Retinal pigment epithelial cell (primary cell): ENCODE measurements at regions not wholly inside any gene's neighbourhood (a gene's known extent, or its start where the extent isn't known, plus 50 kb on each side); places are given as distances from the start of the nearest gene placed in this dataset.
A peak's percentile ranks its signal among the peaks of the same experiment; 100 is the strongest.

Experiments
- DNase-seq: peaks from one replicate; pipeline ENCODE4 v3.0.0-alpha.2; 2010; ENCODE audit warnings: low read depth
- H3K4me3 ChIP-seq: 2 replicates; pipeline ENCODE4 v1.5.1; 2011; ENCODE audit warnings: mild to moderate bottlenecking, low read length, control low read depth, moderate library complexity
- TF ChIP-seq, protein P1 (sequence below): conservative IDR thresholded peaks from 2 replicates; pipeline ENCODE4 v1.5.1; 2011; ENCODE audit warnings: low read depth, low read length, control low read depth, inconsistent platforms

DNA sequence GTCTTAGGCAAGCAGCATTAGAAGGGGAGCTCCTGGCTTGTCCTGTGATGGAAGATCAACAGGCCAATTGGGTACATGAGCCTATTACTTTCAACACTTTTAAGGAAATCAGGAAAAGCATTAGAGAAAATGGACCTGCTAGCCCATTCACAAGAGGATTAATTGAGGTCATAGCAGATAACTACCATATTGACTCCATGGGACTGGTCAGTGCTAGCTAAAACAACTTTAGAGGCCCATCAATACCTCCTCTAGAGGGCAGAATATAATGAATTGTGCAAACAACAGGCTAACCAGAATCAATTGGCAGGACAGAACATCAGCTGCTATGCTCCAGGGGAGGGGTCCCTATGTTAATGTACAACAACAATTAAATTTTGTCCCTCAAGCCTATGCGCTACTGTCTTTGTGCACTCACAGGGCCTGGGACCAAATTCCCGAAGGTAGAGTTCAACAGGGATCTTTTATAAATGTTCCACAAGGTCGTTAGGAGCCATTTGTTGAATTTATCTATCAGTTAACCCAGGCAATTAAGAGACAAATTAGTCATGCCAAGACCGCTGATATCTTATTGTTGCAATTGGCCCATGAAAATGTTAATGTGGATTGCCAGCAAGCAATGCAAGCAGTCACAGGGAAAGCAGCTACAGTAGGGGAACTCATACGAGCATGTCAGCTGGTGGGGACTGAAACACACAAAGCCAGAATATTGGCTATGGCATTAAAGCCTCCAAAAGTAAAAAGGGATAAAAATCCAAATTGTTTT, 106.6 kb upstream of the BTN3A2 start:
- DNase-seq: no peak
- TF ChIP-seq, protein P1, sequence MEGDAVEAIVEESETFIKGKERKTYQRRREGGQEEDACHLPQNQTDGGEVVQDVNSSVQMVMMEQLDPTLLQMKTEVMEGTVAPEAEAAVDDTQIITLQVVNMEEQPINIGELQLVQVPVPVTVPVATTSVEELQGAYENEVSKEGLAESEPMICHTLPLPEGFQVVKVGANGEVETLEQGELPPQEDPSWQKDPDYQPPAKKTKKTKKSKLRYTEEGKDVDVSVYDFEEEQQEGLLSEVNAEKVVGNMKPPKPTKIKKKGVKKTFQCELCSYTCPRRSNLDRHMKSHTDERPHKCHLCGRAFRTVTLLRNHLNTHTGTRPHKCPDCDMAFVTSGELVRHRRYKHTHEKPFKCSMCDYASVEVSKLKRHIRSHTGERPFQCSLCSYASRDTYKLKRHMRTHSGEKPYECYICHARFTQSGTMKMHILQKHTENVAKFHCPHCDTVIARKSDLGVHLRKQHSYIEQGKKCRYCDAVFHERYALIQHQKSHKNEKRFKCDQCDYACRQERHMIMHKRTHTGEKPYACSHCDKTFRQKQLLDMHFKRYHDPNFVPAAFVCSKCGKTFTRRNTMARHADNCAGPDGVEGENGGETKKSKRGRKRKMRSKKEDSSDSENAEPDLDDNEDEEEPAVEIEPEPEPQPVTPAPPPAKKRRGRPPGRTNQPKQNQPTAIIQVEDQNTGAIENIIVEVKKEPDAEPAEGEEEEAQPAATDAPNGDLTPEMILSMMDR: peak; percentile 35
- no peak overlapping the region for H3K4me3 ChIP-seq

DNA sequence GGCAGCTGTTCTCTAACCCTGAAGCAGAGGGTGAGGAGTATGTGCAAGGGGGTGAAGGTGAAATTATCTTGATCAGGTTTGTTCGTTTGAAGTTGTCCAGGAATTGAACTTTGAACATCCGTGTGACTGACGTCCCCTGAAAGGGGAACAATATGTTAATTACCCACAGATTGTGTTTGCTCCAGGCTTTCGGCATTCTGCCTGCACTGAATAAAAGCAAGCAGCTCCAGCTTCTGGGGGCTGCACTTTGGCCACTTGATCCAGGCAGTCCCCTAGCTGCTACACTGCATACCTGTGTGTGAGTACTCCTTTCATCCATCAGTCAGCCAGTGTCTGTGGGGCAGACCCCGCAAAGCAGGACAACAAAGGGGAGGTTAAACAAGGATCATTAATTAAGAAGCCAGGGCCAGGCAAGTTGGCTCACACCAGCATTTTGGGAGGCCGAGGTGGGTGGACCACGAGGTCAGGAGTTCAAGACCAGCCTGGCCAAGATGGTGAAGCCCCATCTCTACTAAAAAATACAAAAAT, 104.8 kb upstream of the BTN3A2 start:
- no peak overlapping the region for H3K4me3 ChIP-seq
- DNase-seq: no peak
- TF ChIP-seq, protein P1: no peak

GRCh38 chr6:26260725-26261490, 104.1 kb upstream of the BTN3A2 start:
- H3K4me3 ChIP-seq: no peak overlapping the region
- TF ChIP-seq, protein P1: no peak
- DNase-seq: no peak

GRCh38 chr6:26264547-26264946, 100.5 kb upstream of the BTN3A2 start:
- DNase-seq: no peak
- TF ChIP-seq, protein P1: no peak

GRCh38 chr6:26267083-26267589, 97.9 kb upstream of the BTN3A2 start:
- TF ChIP-seq, protein P1: no peak
- no peak overlapping the region for H3K4me3 ChIP-seq
- DNase-seq: no peak

More at GRCh38 chr6:26264547-26264946, 100.5 kb upstream of the BTN3A2 start:
- no peak overlapping the region for H3K4me3 ChIP-seq

GRCh38 chr6:26268659-26269402, 96.2 kb upstream of the BTN3A2 start:
- TF ChIP-seq, protein P1: no peak
- H3K4me3 ChIP-seq: no peak overlapping the region
- DNase-seq: no peak
